SU-DHL-6 (cell line): ENCODE measurements at regions not wholly inside any gene's neighbourhood (a gene's known extent, or its start where the extent isn't known, plus 50 kb on each side); places are given as distances from the start of the nearest gene placed in this dataset.

Source experiments
- H2AFZ ChIP-seq: fragments of 200-600 bp; sonication (generic); 2 replicates; pipeline ENCODE4 v1.6.1; 2014; ENCODE audit warnings: low read depth, mild to moderate bottlenecking, moderate library complexity, mixed read lengths, antibody characterized with exemption, low read length; ENCODE audit not compliant: severe bottlenecking
- H3F3A ChIP-seq: fragments of 200-600 bp; shearing (Covaris generic); 2 replicates; pipeline ENCODE4 v1.6.0; 2016; ENCODE audit warnings: antibody characterized with exemption, mild to moderate bottlenecking; ENCODE audit not compliant: insufficient read depth
- H3K27ac ChIP-seq: fragments of 200-600 bp; sonication (generic); 2 replicates; pipeline ENCODE4 v1.5.1; 2016; ENCODE audit warnings: low read depth, mild to moderate bottlenecking, low read length, moderate library complexity, mixed read lengths
- H3K27me3 ChIP-seq: fragments of 200-600 bp; sonication (generic), shearing (Covaris generic); 2 replicates; pipeline ENCODE4 v1.6.0; 2014; ENCODE audit warnings: mild to moderate bottlenecking, low read length
- H3K36me3 ChIP-seq: fragments of 200-600 bp; sonication (generic); 2 replicates; pipeline ENCODE4 v1.6.1; 2014; ENCODE audit warnings: mild to moderate bottlenecking, low read length, mixed read lengths
- H3K4me2 ChIP-seq: fragments of 300-600, 200-600 bp; shearing (Covaris generic), sonication (generic); 2 replicates; pipeline ENCODE4 v1.6.0; 2014; ENCODE audit warnings: low read length, low read depth, mild to moderate bottlenecking; ENCODE audit not compliant: poor library complexity, severe bottlenecking
- H3K4me3 ChIP-seq: fragments of 200-600 bp; sonication (generic); 2 replicates; pipeline ENCODE4 v1.5.1; 2014; ENCODE audit warnings: antibody characterized with exemption, low read length, mild to moderate bottlenecking, mixed read lengths; ENCODE audit not compliant: insufficient read depth, poor library complexity, severe bottlenecking
- H3K79me2 ChIP-seq: fragments of 200-600 bp; sonication (generic); 2 replicates; pipeline ENCODE4 v1.6.1; 2014; ENCODE audit warnings: mild to moderate bottlenecking, low read length, moderate library complexity; ENCODE audit not compliant: insufficient read depth
- H3K9ac ChIP-seq: fragments of 200-600 bp; sonication (generic); 2 replicates; pipeline ENCODE4 v1.7.0; 2014; ENCODE audit warnings: mild to moderate bottlenecking, low read length
- H3K9me2 ChIP-seq: fragments of 200-600 bp; sonication (generic); replicated peaks from 2 replicates; pipeline ENCODE4 v1.6.1; 2014; ENCODE audit warnings: low read length; ENCODE audit not compliant: insufficient read depth
- H3K9me3 ChIP-seq: fragments of 200-600 bp; sonication (generic); 2 replicates; pipeline ENCODE4 v1.6.1; 2014; ENCODE audit warnings: low read length, mixed read lengths; ENCODE audit not compliant: insufficient read depth
- H4K20me1 ChIP-seq: fragments of 200-600 bp; sonication (generic); 2 replicates; pipeline ENCODE4 v1.6.1; 2014; ENCODE audit warnings: low read depth, mild to moderate bottlenecking, antibody characterized with exemption, low read length, moderate library complexity, mixed read lengths
- CTCF ChIP-seq: fragments of 200-600 bp; sonication (generic); IDR thresholded peaks from one replicate; pipeline ENCODE4 v1.5.1; 2017; ENCODE audit warnings: antibody characterized with exemption, mild to moderate bottlenecking, low read length, moderate library complexity; ENCODE audit not compliant: insufficient read depth, poor library complexity, severe bottlenecking
- EZH2phosphoT487 ChIP-seq: fragments of 200-600 bp; sonication (generic), shearing (Covaris generic); conservative IDR thresholded peaks from 2 replicates; pipeline ENCODE4 v1.6.1; 2018; ENCODE audit warnings: mild to moderate bottlenecking, antibody characterized with exemption, low read length, moderate library complexity, mixed read lengths

GRCh38 chr3:154022606-154023005 lies 98.6 kb upstream of the ARHGEF26 start:
- H3K9ac ChIP-seq = no peak overlapping the region
- no peaks in the 10 kb centered on the region for H3K27me3 ChIP-seq

DNA sequence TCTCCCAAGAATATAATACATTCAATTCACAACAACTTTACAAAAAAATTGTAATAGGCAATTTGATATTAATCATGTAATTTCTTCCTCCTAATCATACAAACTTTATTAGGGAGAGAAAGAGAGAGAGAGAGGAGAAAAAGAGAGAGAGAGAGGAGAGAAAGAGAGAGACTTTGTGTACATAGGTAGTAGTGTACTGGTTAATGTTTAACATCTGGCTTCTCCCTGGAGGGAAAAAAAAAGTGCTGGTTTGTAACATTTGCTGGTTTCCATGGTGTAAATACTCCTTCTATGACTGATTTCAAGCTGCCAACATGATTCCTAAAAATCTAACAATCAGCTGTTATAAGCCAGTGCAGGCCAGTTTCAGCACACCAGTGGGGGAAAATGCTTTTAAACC lies 98.0 kb upstream of the ARHGEF26 start:
- Histone ChIP-seq H3K9me2 (no peaks in the 10 kb centered on the region), H4K20me1 (no peaks in the 10 kb centered on the region), H3K9ac (no peak overlapping the region), H3K79me2 (no peaks in the 10 kb centered on the region), H3K4me2 (no peak overlapping the region), H3K36me3 (no peaks in the 10 kb centered on the region), H3K27ac (no peak overlapping the region), H2AFZ (no peak overlapping the region), H3F3A (no peaks in the 10 kb centered on the region), H3K4me3 (no peak overlapping the region), H3K27me3 (no peaks in the 10 kb centered on the region), H3K9me3 (no peaks in the 10 kb centered on the region)
- TF ChIP-seq EZH2phosphoT487 = no peak
- TF ChIP-seq CTCF = no peak

More at GRCh38 chr3:154022606-154023005, 98.6 kb upstream of the ARHGEF26 start:
- H3K79me2 ChIP-seq = no peaks in the 10 kb centered on the region
- no peak overlapping the region for H3K27ac ChIP-seq
- H3F3A ChIP-seq = no peaks in the 10 kb centered on the region
- H4K20me1 ChIP-seq = no peaks in the 10 kb centered on the region
- no peak for TF ChIP-seq EZH2phosphoT487
- no peaks in the 10 kb centered on the region for H3K9me3 ChIP-seq
- H3K36me3 ChIP-seq = no peaks in the 10 kb centered on the region
- no peak overlapping the region for H2AFZ ChIP-seq
- no peak overlapping the region for H3K4me2 ChIP-seq
- H3K9me2 ChIP-seq = no peaks in the 10 kb centered on the region
- no peak overlapping the region for H3K4me3 ChIP-seq

DNA sequence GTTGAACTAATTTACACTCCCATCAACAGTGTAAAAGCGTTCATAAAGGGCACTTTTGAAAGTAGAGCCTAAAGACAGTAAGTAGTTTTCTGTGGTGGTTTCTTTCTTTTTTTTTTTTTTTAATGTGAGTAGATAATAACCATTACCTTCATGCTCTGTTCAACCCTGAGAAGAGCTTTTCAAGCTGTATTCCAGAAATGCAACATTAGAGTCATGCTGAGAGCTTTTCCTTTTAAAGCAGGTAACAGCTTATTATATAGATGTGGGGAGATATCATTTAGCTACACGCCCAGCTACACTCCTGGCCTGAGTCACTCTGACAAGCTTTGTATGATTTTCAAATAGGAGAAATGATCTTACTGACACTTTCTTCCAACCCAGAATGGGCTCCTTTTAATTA lies 96.2 kb upstream of the ARHGEF26 start:
- Histone ChIP-seq H4K20me1 (no peaks in the 10 kb centered on the region), H3K79me2 (no peaks in the 10 kb centered on the region), H3K27ac (no peak overlapping the region), H3K27me3 (no peaks in the 10 kb centered on the region), H3F3A (no peaks in the 10 kb centered on the region), H3K36me3 (no peaks in the 10 kb centered on the region), H3K9ac (no peak overlapping the region), H3K4me3 (no peak overlapping the region), H3K4me2 (no peak overlapping the region), H3K9me2 (no peaks in the 10 kb centered on the region), H3K9me3 (no peaks in the 10 kb centered on the region), H2AFZ (no peak overlapping the region)
- TF ChIP-seq EZH2phosphoT487 (no peak), CTCF (no peak)

DNA sequence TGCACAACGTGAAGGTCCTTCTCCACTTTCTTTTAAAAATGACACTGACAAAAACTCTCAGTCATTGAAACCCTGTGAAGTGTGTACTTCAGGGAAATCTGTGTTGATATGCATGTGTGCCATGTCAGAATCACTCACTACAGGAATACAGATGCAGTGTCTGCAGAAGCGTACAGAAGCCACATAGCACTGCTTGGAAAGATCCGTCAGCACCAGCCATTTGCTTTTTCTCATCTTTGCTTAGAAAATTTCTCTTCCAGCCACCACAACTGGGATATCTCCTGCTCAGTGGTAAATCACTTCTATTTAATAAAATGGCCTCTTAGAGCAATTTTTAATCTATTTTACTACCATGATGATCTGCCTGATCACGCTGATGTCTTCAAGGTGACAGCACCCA lies 91.3 kb upstream of the ARHGEF26 start:
- Histone ChIP-seq H4K20me1 (no peaks in the 10 kb centered on the region), H3K36me3 (no peaks in the 10 kb centered on the region), H3K27ac (no peak overlapping the region), H3K4me2 (no peak overlapping the region), H3K79me2 (no peaks in the 10 kb centered on the region), H3K9me2 (no peaks in the 10 kb centered on the region), H3K27me3 (no peaks in the 10 kb centered on the region), H2AFZ (no peak overlapping the region), H3F3A (no peaks in the 10 kb centered on the region), H3K9ac (no peak overlapping the region), H3K9me3 (no peaks in the 10 kb centered on the region), H3K4me3 (no peak overlapping the region)
- no peak for TF ChIP-seq CTCF
- TF ChIP-seq EZH2phosphoT487 = no peak
